ES-I3 (cell line): ENCODE measurements at regions not wholly inside any gene's neighbourhood (a gene's known extent, or its start where the extent isn't known, plus 50 kb on each side); places are given as distances from the start of the nearest gene placed in this dataset.
"Not testable (repeated sequence)": the region's sequence is repeated elsewhere in the genome, so short reads cannot be mapped to it uniquely, and the experiment has no call there.

Experiments
- H3K36me3 ChIP-seq: 2 replicates; pipeline ENCODE4 v1.6.1; 2013; ENCODE audit warnings: mild to moderate bottlenecking, low read length, control low read depth, moderate library complexity; ENCODE audit not compliant: insufficient read depth
- H3K4me1 ChIP-seq: 2 replicates; pipeline ENCODE4 v1.6.1; 2013; ENCODE audit warnings: mild to moderate bottlenecking, control low read depth, low read length; ENCODE audit not compliant: insufficient read depth
- H3K9ac ChIP-seq: 2 replicates; pipeline ENCODE4 v1.6.1; 2013; ENCODE audit warnings: low read depth, mild to moderate bottlenecking, low read length, moderate library complexity
- H3K9me3 ChIP-seq: 2 replicates; pipeline ENCODE4 v1.6.1; 2013; ENCODE audit warnings: mild to moderate bottlenecking, low read length, moderate library complexity; ENCODE audit not compliant: control insufficient read depth, insufficient read depth

GRCh38 chr13:56755181-56755935 lies 385.4 kb upstream of the PRR20A start:
- H3K9ac ChIP-seq: no peak overlapping the region
- peaks cover 6% of the 10 kb centered on the region; the same call in 1 of the 2 replicates for H3K4me1 ChIP-seq
- H3K9me3 ChIP-seq: no peaks in the 10 kb centered on the region
- H3K36me3 ChIP-seq: no peaks in the 10 kb centered on the region

- not testable (repeated sequence) for H3K9me3 ChIP-seq, H3K36me3 ChIP-seq, H3K9ac ChIP-seq, H3K4me1 ChIP-seq
These were observed 377.4 kb upstream of the PRR20A start for GRCh38 chr13:56763333-56763732.

DNA sequence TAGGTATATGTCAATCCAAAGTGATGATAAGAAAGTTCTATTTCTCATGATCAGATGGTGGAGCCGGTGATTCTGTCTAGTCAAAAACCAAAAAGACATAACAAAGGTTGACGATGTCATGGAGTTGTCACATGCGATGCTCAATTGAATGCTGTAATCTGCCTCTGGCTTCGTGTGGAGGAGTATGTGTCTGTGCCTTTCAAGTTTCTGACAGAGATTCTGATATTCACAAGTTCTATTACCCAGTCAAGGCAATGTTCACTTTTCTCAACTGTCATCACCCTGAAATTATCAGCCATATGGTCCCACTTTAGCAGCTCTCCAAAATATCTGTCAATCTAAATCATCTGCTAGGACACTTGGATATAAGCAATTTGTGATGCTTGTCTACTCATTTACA lies 367.6 kb upstream of the PRR20A start:
- Histone ChIP-seq H3K9ac (no peak overlapping the region), H3K9me3 (no peaks in the 10 kb centered on the region), H3K4me1 (no peaks in the 10 kb centered on the region), H3K36me3 (no peaks in the 10 kb centered on the region)

DNA sequence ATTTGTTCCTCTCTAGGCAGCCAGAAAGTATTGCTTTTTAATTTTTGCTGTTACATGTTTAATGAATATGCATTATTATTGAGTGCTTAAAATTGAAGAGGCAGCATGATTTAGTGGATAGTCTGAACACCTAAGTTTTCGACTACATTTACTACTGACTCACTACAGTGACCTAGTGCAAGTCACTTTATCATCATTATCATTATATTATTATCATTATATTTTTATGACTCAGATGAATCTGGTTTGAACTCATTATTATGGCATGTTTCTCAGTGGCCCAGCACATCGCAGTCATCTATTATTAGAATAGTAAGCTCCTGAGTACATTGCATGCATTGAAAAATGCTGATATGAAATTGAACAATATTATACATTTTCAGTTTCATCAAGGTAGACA lies 351.2 kb upstream of the PRR20A start:
- Histone ChIP-seq H3K9ac (no peak overlapping the region), H3K36me3 (no peaks in the 10 kb centered on the region), H3K9me3 (no peaks in the 10 kb centered on the region), H3K4me1 (no peaks in the 10 kb centered on the region)

- Histone ChIP-seq H3K36me3 (no peaks in the 10 kb centered on the region), H3K9ac (no peak overlapping the region), H3K4me1 (no peaks in the 10 kb centered on the region), H3K9me3 (no peaks in the 10 kb centered on the region)
These were observed 303.6 kb upstream of the PRR20A start for GRCh38 chr13:56837161-56837560.

DNA sequence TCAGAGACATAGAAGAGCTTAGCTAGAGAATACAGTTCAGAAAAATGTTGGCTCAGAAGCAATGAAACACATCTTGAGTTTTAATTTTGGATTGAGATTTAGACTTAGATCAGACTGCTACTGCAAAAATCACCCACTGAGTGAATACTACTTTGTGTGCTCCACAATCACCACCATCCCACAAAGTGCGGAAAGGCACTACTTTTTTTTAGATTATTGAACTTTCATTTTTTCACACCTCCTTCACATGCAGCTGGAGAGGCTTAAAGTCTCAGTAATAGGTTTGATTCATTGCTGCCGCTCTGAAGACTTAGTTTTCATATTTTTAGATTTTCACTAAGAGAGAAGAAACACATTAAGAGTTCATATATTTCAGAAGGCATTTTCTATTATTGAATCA lies 289.9 kb upstream of the PRR20A start:
- Histone ChIP-seq H3K9ac (no peak overlapping the region), H3K4me1 (no peaks in the 10 kb centered on the region), H3K36me3 (no peaks in the 10 kb centered on the region), H3K9me3 (no peaks in the 10 kb centered on the region)

DNA sequence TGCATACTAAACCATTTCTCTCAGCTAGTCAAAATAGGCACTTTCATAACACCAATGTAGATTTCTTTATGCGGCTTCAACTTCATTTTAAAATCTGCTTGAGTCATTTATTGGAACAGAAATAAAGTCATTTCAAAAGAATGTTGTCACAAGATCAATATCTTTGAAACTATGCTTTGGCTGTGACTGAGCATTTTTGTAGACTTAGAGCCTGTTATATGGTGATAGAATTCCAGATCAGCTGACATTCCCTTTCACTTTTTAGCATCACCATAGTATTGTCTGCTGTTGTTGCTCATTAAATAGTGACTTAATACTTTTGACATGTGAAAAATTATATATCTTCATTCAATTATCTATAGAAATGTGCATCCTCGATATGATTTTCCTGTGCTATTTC lies 279.2 kb upstream of the PRR20A start:
- Histone ChIP-seq H3K9me3 (no peaks in the 10 kb centered on the region), H3K4me1 (peaks cover 3% of the 10 kb centered on the region; the same call in 1 of the 2 replicates), H3K36me3 (no peaks in the 10 kb centered on the region), H3K9ac (no peak overlapping the region)

DNA sequence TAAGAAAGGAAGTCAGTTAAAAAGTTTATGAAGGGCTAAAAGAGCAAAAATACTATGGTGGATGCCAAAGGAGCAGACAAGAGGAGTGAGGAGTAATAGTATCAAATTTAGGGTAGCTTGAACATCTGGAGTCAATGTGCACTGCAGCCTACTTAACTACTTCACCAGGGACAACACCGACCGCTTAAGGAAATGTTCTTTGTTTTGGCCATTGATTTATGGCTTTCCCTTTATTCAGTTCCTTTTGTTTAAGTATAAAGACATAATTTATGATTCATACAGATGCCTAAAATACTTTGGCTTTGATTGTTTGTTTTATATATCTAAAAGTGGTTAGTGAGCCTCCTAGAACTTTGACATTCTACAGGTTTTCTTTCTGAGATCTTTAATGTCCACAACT lies 276.3 kb upstream of the PRR20A start:
- Histone ChIP-seq H3K36me3 (no peaks in the 10 kb centered on the region), H3K9ac (no peak overlapping the region), H3K4me1 (peaks cover 3% of the 10 kb centered on the region; the same call in 1 of the 2 replicates), H3K9me3 (no peaks in the 10 kb centered on the region)

DNA sequence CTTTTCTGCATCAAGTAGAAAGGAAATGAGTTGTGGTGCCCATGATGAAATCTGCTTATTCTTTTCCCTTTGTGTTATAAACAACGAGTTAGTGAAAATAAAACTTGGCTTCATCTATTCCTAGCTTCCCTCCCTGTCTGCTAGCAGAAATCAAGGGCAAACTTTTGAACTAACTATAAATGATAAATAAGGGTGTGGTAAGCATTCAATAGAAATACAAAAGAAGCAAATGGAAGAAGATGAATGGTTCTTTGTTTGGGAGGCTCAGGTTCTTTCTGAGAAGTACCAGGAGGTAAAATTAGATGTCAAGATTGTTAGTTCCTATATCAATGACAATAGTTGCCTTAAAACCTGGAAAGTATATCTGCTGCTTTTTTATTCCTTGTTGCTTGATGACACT lies 275.3 kb upstream of the PRR20A start:
- Histone ChIP-seq H3K9ac (no peak overlapping the region), H3K36me3 (no peaks in the 10 kb centered on the region), H3K9me3 (no peaks in the 10 kb centered on the region)

DNA sequence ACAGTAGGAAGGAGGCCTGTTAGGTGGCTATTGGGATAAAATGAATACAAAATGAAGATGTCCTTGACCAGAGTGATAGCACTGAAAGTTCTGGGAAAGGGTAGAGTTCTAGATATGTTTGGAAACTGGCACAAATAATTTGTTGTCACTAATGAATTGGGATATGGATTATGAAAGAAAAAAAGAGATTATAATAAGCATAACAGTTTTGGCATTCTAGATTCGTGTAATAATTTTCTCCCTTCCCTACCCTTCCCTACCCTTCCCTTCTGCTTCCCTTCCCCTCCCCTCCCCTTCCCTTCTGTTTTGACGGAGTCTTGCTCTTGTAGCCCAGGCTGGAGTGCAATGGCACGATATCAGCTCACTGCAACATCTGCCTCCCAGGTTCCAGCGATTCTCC lies 271.0 kb upstream of the PRR20A start:
- H3K9me3 ChIP-seq: no peaks in the 10 kb centered on the region
- H3K9ac ChIP-seq: no peak overlapping the region
- H3K4me1 ChIP-seq: peaks cover 3% of the 10 kb centered on the region; the same call in 1 of the 2 replicates
- H3K36me3 ChIP-seq: no peaks in the 10 kb centered on the region

More for the DNA sequence above, 275.3 kb upstream of the PRR20A start:
- peaks cover 3% of the 10 kb centered on the region; the same call in 1 of the 2 replicates for H3K4me1 ChIP-seq

DNA sequence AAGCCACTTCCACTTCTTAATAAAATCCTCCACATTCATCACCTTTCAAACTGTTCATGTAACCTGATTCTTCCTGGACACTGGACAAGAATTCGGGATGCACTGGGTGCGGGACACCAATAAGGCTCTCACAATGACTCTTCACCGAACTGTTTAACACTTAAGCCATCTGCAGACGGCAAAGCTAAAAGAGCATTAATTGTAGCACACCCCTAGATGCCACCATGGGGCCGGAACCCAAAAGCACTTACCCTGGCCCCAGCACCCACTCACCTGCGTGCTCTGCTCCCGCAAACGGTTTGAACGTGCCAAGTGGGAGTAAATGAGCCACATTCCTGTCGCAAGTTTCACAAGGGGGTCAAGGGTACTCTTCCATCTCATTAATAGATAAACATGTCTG lies 254.3 kb upstream of the PRR20A start:
- no peaks in the 10 kb centered on the region for H3K36me3 ChIP-seq
- H3K9me3 ChIP-seq: peaks cover 1% of the 10 kb centered on the region; the same call in 1 of the 2 replicates
- H3K9ac ChIP-seq: no peak overlapping the region
- H3K4me1 ChIP-seq: no peaks in the 10 kb centered on the region

GRCh38 chr13:56888455-56888854 lies 252.3 kb upstream of the PRR20A start:
- Histone ChIP-seq H3K36me3 (no peaks in the 10 kb centered on the region), H3K9ac (no peak overlapping the region), H3K9me3 (no peaks in the 10 kb centered on the region), H3K4me1 (no peaks in the 10 kb centered on the region)

DNA sequence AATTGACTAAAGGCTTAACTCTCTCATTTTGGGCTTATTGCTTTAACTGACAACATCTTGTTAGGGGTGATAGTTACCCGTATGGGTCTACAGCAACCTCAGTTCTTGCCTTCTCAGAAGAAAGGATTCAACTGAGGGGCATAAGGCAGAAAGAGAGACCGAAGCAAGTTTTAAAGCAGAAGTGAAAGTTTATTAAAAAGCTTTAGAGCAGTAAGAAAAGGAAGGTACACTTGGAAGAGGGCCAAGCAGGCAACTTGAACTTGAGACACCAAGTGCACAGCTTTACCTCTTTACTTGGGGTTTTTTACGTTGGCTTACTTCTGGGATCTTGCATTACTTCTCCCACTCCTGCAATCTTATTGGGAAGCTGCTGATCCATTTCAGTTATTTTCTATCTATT lies 246.9 kb upstream of the PRR20A start:
- no peaks in the 10 kb centered on the region for H3K36me3 ChIP-seq
- H3K9ac ChIP-seq: no peak overlapping the region
- no peaks in the 10 kb centered on the region for H3K4me1 ChIP-seq
- H3K9me3 ChIP-seq: no peaks in the 10 kb centered on the region

GRCh38 chr13:56900549-56901279 lies 240.0 kb upstream of the PRR20A start:
- no peaks in the 10 kb centered on the region for H3K36me3 ChIP-seq
- no peaks in the 10 kb centered on the region for H3K4me1 ChIP-seq
- H3K9me3 ChIP-seq: no peaks in the 10 kb centered on the region
- H3K9ac ChIP-seq: no peak overlapping the region

- Histone ChIP-seq H3K9ac (no peak overlapping the region), H3K9me3 (no peaks in the 10 kb centered on the region), H3K36me3 (no peaks in the 10 kb centered on the region), H3K4me1 (no peaks in the 10 kb centered on the region; the same call in 1 of the 2 replicates)
These were observed 238.4 kb upstream of the PRR20A start for GRCh38 chr13:56902276-56902675.
